T-helper 1 cell treated with Interleukin-12 subunit alpha and Interleukin-12 subunit beta and Interleukin-4 antibody, amounts not matched to agents 30 μg/mL and 1 μg/mL, for 36 hours (primary cell): ENCODE measurements at regions not wholly inside any gene's neighbourhood (a gene's known extent, or its start where the extent isn't known, plus 50 kb on each side); places are given as distances from the start of the nearest gene placed in this dataset.

Experiments used
- H3K27ac Mint-ChIP-seq: one replicate; pipeline ENCODE4 v1.8.0; 2021; ENCODE audit warnings: mild to moderate bottlenecking, mixed read lengths
- H3K27me3 Mint-ChIP-seq: one replicate; pipeline ENCODE4 v1.8.0; 2021; ENCODE audit warnings: low read depth, mixed read lengths
- H3K36me3 Mint-ChIP-seq: one replicate; pipeline ENCODE4 v1.8.0; 2021; ENCODE audit warnings: low read depth, mixed read lengths
- H3K4me1 Mint-ChIP-seq: one replicate; pipeline ENCODE4 v1.8.0; 2021; ENCODE audit warnings: low read depth, mixed read lengths
- H3K4me3 Mint-ChIP-seq: one replicate; pipeline ENCODE4 v1.8.0; 2021; ENCODE audit warnings: mild to moderate bottlenecking, moderate library complexity, mixed read lengths
- H3K9me3 Mint-ChIP-seq: one replicate; pipeline ENCODE4 v1.8.0; 2021; ENCODE audit warnings: mixed read lengths

GRCh38 chr3:8276506-8276905, 225.1 kb upstream of the LMCD1 start:
- H3K9me3 Mint-ChIP-seq = no peaks in the 10 kb centered on the region
- no peaks in the 10 kb centered on the region for H3K36me3 Mint-ChIP-seq
- H3K27ac Mint-ChIP-seq = no peak overlapping the region
- no peak overlapping the region for H3K4me3 Mint-ChIP-seq
- no peaks in the 10 kb centered on the region for H3K27me3 Mint-ChIP-seq
- no peaks in the 10 kb centered on the region for H3K4me1 Mint-ChIP-seq

GRCh38 chr3:8278448-8278847, 223.2 kb upstream of the LMCD1 start:
- Mint-ChIP-seq H3K27me3 (no peaks in the 10 kb centered on the region), H3K27ac (no peak overlapping the region), H3K9me3 (no peaks in the 10 kb centered on the region), H3K36me3 (no peaks in the 10 kb centered on the region), H3K4me1 (no peaks in the 10 kb centered on the region), H3K4me3 (no peak overlapping the region)

GRCh38 chr3:8279476-8279875, 222.1 kb upstream of the LMCD1 start:
- Mint-ChIP-seq H3K9me3 (no peaks in the 10 kb centered on the region), H3K27me3 (no peaks in the 10 kb centered on the region), H3K36me3 (no peaks in the 10 kb centered on the region)

GRCh38 chr3:8279886-8280550, 221.6 kb upstream of the LMCD1 start:
- no peaks in the 10 kb centered on the region for H3K9me3 Mint-ChIP-seq
- H3K27me3 Mint-ChIP-seq = no peaks in the 10 kb centered on the region
- no peak overlapping the region for H3K27ac Mint-ChIP-seq
- no peak overlapping the region for H3K4me3 Mint-ChIP-seq
- no peaks in the 10 kb centered on the region for H3K36me3 Mint-ChIP-seq
- H3K4me1 Mint-ChIP-seq = no peaks in the 10 kb centered on the region

More at GRCh38 chr3:8279476-8279875, 222.1 kb upstream of the LMCD1 start:
- Mint-ChIP-seq H3K4me3 (no peak overlapping the region), H3K4me1 (no peaks in the 10 kb centered on the region), H3K27ac (no peak overlapping the region)

- H3K27ac Mint-ChIP-seq = no peak overlapping the region
- no peaks in the 10 kb centered on the region for H3K9me3 Mint-ChIP-seq
- H3K4me3 Mint-ChIP-seq = no peak overlapping the region
- no peaks in the 10 kb centered on the region for H3K27me3 Mint-ChIP-seq
- no peaks in the 10 kb centered on the region for H3K36me3 Mint-ChIP-seq
- no peaks in the 10 kb centered on the region for H3K4me1 Mint-ChIP-seq
These were observed 219.0 kb upstream of the LMCD1 start for GRCh38 chr3:8282541-8283165.

- Mint-ChIP-seq H3K27ac (no peak overlapping the region), H3K36me3 (no peaks in the 10 kb centered on the region), H3K9me3 (no peaks in the 10 kb centered on the region), H3K4me3 (no peak overlapping the region), H3K27me3 (no peaks in the 10 kb centered on the region), H3K4me1 (no peaks in the 10 kb centered on the region)
These were observed 218.4 kb upstream of the LMCD1 start for GRCh38 chr3:8283193-8283592.

- H3K4me1 Mint-ChIP-seq = no peaks in the 10 kb centered on the region
- no peak overlapping the region for H3K4me3 Mint-ChIP-seq
- peaks cover 3% of the 10 kb centered on the region for H3K27me3 Mint-ChIP-seq
- no peaks in the 10 kb centered on the region for H3K36me3 Mint-ChIP-seq
- no peaks in the 10 kb centered on the region for H3K9me3 Mint-ChIP-seq
- H3K27ac Mint-ChIP-seq = no peak overlapping the region
These were observed 215.5 kb upstream of the LMCD1 start for GRCh38 chr3:8286086-8286485.

- H3K4me3 Mint-ChIP-seq = no peak overlapping the region
- H3K9me3 Mint-ChIP-seq = no peaks in the 10 kb centered on the region
- no peak overlapping the region for H3K27ac Mint-ChIP-seq
- no peaks in the 10 kb centered on the region for H3K36me3 Mint-ChIP-seq
- H3K4me1 Mint-ChIP-seq = no peaks in the 10 kb centered on the region
- peaks cover 3% of the 10 kb centered on the region for H3K27me3 Mint-ChIP-seq
These were observed 214.9 kb upstream of the LMCD1 start for GRCh38 chr3:8286749-8287148.

- Mint-ChIP-seq H3K4me1 (no peaks in the 10 kb centered on the region), H3K36me3 (no peaks in the 10 kb centered on the region), H3K4me3 (no peak overlapping the region), H3K27ac (no peak overlapping the region), H3K27me3 (peaks cover 7% of the 10 kb centered on the region), H3K9me3 (no peaks in the 10 kb centered on the region)
These were observed 211.0 kb upstream of the LMCD1 start for GRCh38 chr3:8290611-8291010.

GRCh38 chr3:8296461-8296860, 205.2 kb upstream of the LMCD1 start:
- no peaks in the 10 kb centered on the region for H3K36me3 Mint-ChIP-seq
- H3K9me3 Mint-ChIP-seq = no peaks in the 10 kb centered on the region
- no peaks in the 10 kb centered on the region for H3K4me1 Mint-ChIP-seq
- H3K4me3 Mint-ChIP-seq = no peak overlapping the region
- H3K27me3 Mint-ChIP-seq = peaks cover 4% of the 10 kb centered on the region
- H3K27ac Mint-ChIP-seq = no peak overlapping the region

- H3K36me3 Mint-ChIP-seq = no peaks in the 10 kb centered on the region
- H3K27me3 Mint-ChIP-seq = peaks cover 4% of the 10 kb centered on the region
- no peak overlapping the region for H3K27ac Mint-ChIP-seq
- no peaks in the 10 kb centered on the region for H3K4me1 Mint-ChIP-seq
- H3K4me3 Mint-ChIP-seq = no peak overlapping the region
- no peaks in the 10 kb centered on the region for H3K9me3 Mint-ChIP-seq
These were observed 203.3 kb upstream of the LMCD1 start for GRCh38 chr3:8298021-8298954.

GRCh38 chr3:8301977-8302735, 199.5 kb upstream of the LMCD1 start:
- Mint-ChIP-seq H3K27ac (no peak overlapping the region), H3K27me3 (no peaks in the 10 kb centered on the region), H3K9me3 (no peaks in the 10 kb centered on the region), H3K4me1 (no peaks in the 10 kb centered on the region), H3K36me3 (no peaks in the 10 kb centered on the region), H3K4me3 (no peak overlapping the region)

GRCh38 chr3:8303466-8303865, 198.2 kb upstream of the LMCD1 start:
- H3K4me3 Mint-ChIP-seq = no peak overlapping the region
- H3K4me1 Mint-ChIP-seq = no peaks in the 10 kb centered on the region
- H3K27ac Mint-ChIP-seq = no peak overlapping the region
- no peaks in the 10 kb centered on the region for H3K27me3 Mint-ChIP-seq
- H3K36me3 Mint-ChIP-seq = no peaks in the 10 kb centered on the region
- H3K9me3 Mint-ChIP-seq = no peaks in the 10 kb centered on the region

GRCh38 chr3:8305371-8305770, 196.3 kb upstream of the LMCD1 start:
- Mint-ChIP-seq H3K27ac (no peak overlapping the region), H3K27me3 (no peaks in the 10 kb centered on the region), H3K4me1 (no peaks in the 10 kb centered on the region), H3K4me3 (no peak overlapping the region), H3K9me3 (no peaks in the 10 kb centered on the region), H3K36me3 (no peaks in the 10 kb centered on the region)
